ENCODE measurements at regions not wholly inside any gene's neighbourhood (a gene's known extent, or its start where the extent isn't known, plus 50 kb on each side); places are given as distances from the start of the nearest gene placed in this dataset.

- TF ChIP-seq CTCF (IDR thresholded peaks at IDR 0.05) (no peak), POLR2A (IDR thresholded peaks at IDR 0.05) (no peak), EP300 (IDR thresholded peaks at IDR 0.05) (no peak)
Observed at GRCh38 chr3:13132731-13133410, 59.6 kb upstream of the IQSEC1 start.

Data from ovary (tissue), 3 donors.